Hepatocyte (in vitro differentiated cells): ENCODE measurements at regions not wholly inside any gene's neighbourhood (a gene's known extent, or its start where the extent isn't known, plus 50 kb on each side); places are given as distances from the start of the nearest gene placed in this dataset.

Experiments
- CTCF ChIP-seq: fragments of 200-600 bp; sonication (generic); IDR thresholded peaks from 2 replicates; pipeline ENCODE4 v1.5.1; 2016; ENCODE audit warnings: antibody characterized with exemption, mild to moderate bottlenecking; ENCODE audit not compliant: poor library complexity
- EZH2 ChIP-seq: fragments of 200-600 bp; sonication (generic); IDR thresholded peaks from 2 replicates; pipeline ENCODE4 v1.6.1; 2016; ENCODE audit warnings: antibody characterized with exemption, mild to moderate bottlenecking, borderline replicate concordance

- no peak for TF ChIP-seq CTCF
- no peak for TF ChIP-seq EZH2
Measured at GRCh38 chr6:74420221-74420620, 724.2 kb downstream of the CD109 start.
